ENCODE measurements at regions not wholly inside any gene's neighbourhood (a gene's known extent, or its start where the extent isn't known, plus 50 kb on each side); places are given as distances from the start of the nearest gene placed in this dataset.

GRCh38 chr7:36044101-36044892, 108.8 kb upstream of the EEPD1 start:
- H3K27ac ChIP-seq (ENCODE audit: low read length): no peak overlapping the region
- H3K27me3 ChIP-seq (ENCODE audit: low read depth, low read length): no peaks in the 10 kb centered on the region
- no peaks in the 10 kb centered on the region for H3K9me3 ChIP-seq (ENCODE audit: control insufficient read depth in 1 of 2, low read length in 2 of 2)
- no peaks in the 10 kb centered on the region for H3K36me3 ChIP-seq (ENCODE audit: control insufficient read depth in 1 of 2, insufficient read depth in 2 of 2, low read length in 2 of 2)
- H3K4me3 ChIP-seq (ENCODE audit: low read depth in 1 of 2, low read length in 2 of 2): no peak overlapping the region
- peaks cover 4 to 12% of the 10 kb centered on the region in 2 donors for H3K4me1 ChIP-seq (ENCODE audit: control insufficient read depth in 1 of 2, insufficient read depth in 2 of 2, low read length in 2 of 2)

DNA sequence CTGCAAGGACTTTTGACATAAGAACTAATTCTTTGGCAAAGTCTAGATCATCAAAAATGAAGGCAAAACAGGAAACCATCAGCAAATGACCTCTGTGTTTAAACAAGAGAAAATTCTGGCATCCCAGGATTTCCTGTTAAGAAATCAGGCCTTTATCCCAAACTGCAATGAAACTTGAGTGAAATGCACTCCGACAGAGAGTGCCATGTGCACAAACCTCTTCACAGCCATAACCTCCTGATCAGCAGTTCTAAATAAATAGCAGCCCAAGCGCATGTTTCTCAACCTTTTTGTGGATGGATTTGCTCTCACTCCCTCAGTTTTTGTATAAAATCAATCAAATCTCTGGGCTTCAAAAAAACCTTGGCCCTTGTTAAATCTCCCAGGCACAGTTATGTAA, 107.7 kb upstream of the EEPD1 start:
- Histone ChIP-seq H3K9me3 (ENCODE audit: control insufficient read depth in 1 of 2, low read length in 2 of 2) (no peaks in the 10 kb centered on the region), H3K4me1 (ENCODE audit: control insufficient read depth in 1 of 2, insufficient read depth in 2 of 2, low read length in 2 of 2) (peaks cover 4 to 12% of the 10 kb centered on the region in 2 donors), H3K36me3 (ENCODE audit: control insufficient read depth in 1 of 2, insufficient read depth in 2 of 2, low read length in 2 of 2) (no peaks in the 10 kb centered on the region), H3K27ac (ENCODE audit: low read length) (peak overlapping the region; percentile 21), H3K27me3 (ENCODE audit: low read depth, low read length) (no peaks in the 10 kb centered on the region), H3K4me3 (ENCODE audit: low read depth in 1 of 2, low read length in 2 of 2) (no peak overlapping the region)

DNA sequence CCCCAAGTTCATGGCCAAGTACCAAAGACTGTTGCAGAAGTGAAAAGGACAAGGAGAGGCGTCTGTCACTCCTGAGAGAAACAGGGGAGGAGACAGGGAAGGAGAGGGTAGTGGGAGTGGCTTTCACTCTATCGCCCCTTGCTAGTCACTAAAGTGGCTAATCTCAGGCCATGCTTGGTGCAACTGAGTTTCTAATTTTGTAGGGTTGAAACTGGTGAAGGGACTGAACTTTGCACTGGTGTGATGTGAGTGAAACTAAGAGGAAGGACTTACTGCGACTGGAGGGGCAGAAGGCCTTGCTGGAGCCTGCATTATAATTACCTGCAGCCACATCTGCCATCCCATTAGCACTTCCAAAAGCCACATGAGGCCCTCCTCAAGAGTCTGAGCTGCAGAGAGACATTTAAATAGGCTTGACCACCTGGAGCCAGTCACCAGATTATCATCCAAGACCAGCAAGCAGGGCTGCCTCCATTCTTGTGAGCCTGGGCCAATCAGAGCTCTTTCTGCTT, 107.2 kb upstream of the EEPD1 start:
- Histone ChIP-seq H3K4me1 (ENCODE audit: control insufficient read depth in 1 of 2, insufficient read depth in 2 of 2, low read length in 2 of 2) (peaks cover 4 to 12% of the 10 kb centered on the region in 2 donors), H3K27ac (ENCODE audit: low read length) (no peak overlapping the region)

DNA sequence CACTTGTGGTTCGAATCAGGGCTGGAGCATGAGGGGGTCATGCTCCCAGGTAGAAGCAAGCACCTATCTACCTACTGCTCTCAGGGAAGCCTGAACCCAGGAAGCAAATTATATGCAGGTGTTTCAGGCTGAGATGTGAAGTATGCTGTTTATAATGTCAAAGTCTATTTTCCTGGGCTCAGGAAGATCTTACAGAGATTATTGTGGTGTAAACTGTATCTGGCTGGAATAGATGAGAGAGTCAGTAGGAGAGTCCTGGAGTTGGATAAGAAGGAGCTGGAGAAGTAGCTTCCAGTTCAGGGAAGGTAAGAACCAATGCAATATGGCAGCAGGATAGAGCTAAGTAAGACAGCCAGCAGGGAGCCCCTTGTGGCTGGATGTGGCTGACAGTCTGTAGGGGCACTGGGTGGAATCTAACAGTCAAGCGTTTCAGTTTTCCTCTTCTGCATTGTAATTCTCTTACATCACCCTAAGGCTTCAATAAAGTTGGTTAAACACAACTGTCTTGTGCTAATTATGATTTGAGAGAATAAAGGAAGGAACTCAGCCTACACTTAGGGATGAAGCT, 105.9 kb upstream of the EEPD1 start:
- no peaks in the 10 kb centered on the region for H3K27me3 ChIP-seq (ENCODE audit: low read depth, low read length)
- H3K4me3 ChIP-seq (ENCODE audit: low read depth in 1 of 2, low read length in 2 of 2): no peak overlapping the region
- no peaks in the 10 kb centered on the region for H3K9me3 ChIP-seq (ENCODE audit: control insufficient read depth in 1 of 2, low read length in 2 of 2)
- no peaks in the 10 kb centered on the region for H3K36me3 ChIP-seq (ENCODE audit: control insufficient read depth in 1 of 2, insufficient read depth in 2 of 2, low read length in 2 of 2)
- no peak overlapping the region for H3K27ac ChIP-seq (ENCODE audit: low read length)
- H3K4me1 ChIP-seq (ENCODE audit: control insufficient read depth in 1 of 2, insufficient read depth in 2 of 2, low read length in 2 of 2): peaks cover 4 to 12% of the 10 kb centered on the region in 2 donors

More for the DNA sequence above, 107.2 kb upstream of the EEPD1 start:
- Histone ChIP-seq H3K27me3 (ENCODE audit: low read depth, low read length) (no peaks in the 10 kb centered on the region), H3K9me3 (ENCODE audit: control insufficient read depth in 1 of 2, low read length in 2 of 2) (no peaks in the 10 kb centered on the region), H3K36me3 (ENCODE audit: control insufficient read depth in 1 of 2, insufficient read depth in 2 of 2, low read length in 2 of 2) (no peaks in the 10 kb centered on the region), H3K4me3 (ENCODE audit: low read depth in 1 of 2, low read length in 2 of 2) (no peak overlapping the region)

- Histone ChIP-seq H3K27ac (ENCODE audit: low read length) (no peak overlapping the region), H3K27me3 (ENCODE audit: low read depth, low read length) (no peaks in the 10 kb centered on the region), H3K9me3 (ENCODE audit: control insufficient read depth in 1 of 2, low read length in 2 of 2) (no peaks in the 10 kb centered on the region), H3K4me3 (ENCODE audit: low read depth in 1 of 2, low read length in 2 of 2) (no peak overlapping the region), H3K36me3 (ENCODE audit: control insufficient read depth in 1 of 2, insufficient read depth in 2 of 2, low read length in 2 of 2) (no peaks in the 10 kb centered on the region), H3K4me1 (ENCODE audit: control insufficient read depth in 1 of 2, insufficient read depth in 2 of 2, low read length in 2 of 2) (peaks cover 4 to 12% of the 10 kb centered on the region in 2 donors)
Observed at GRCh38 chr7:36048141-36048901, 104.7 kb upstream of the EEPD1 start.

DNA sequence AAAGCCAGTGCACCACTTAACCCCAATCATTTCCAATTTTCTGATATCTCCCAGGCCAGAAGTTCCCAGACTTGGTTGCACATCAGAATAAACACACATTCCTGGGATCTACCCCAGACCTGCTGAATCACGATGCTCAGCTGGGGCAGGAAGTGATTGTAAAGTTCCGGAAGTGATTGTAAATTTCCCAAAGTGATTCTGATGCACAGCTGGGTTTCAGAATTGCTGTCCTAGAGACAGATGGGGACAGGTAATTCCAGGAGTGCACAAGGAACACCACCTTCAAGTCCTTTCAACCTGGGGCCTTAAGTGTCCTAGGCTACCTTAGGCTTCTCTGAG, 104.2 kb upstream of the EEPD1 start:
- Histone ChIP-seq H3K27me3 (ENCODE audit: low read depth, low read length) (no peaks in the 10 kb centered on the region), H3K36me3 (ENCODE audit: control insufficient read depth in 1 of 2, insufficient read depth in 2 of 2, low read length in 2 of 2) (no peaks in the 10 kb centered on the region), H3K4me3 (ENCODE audit: low read depth in 1 of 2, low read length in 2 of 2) (no peak overlapping the region), H3K9me3 (ENCODE audit: control insufficient read depth in 1 of 2, low read length in 2 of 2) (no peaks in the 10 kb centered on the region), H3K4me1 (ENCODE audit: control insufficient read depth in 1 of 2, insufficient read depth in 2 of 2, low read length in 2 of 2) (peaks cover 4 to 12% of the 10 kb centered on the region in 2 donors), H3K27ac (ENCODE audit: low read length) (no peak overlapping the region)

DNA sequence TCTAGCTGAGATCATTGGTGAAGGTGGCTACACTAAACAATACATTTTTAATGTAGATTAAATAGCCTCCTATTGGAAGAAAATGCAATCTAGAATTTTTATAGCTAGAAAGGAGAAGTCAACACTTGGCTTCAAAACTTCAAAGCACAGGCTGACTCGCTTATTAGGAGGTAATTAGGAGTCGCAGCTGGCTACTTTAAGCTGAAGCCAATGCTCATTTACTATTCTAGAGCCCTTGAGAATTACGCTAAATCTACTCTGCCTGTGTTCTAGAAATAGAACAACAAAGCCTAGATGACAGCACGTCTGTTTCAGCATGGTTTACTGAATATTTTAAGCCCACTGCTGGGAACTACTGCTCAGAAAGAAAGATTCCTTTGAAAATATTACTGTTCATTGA, 101.6 kb upstream of the EEPD1 start:
- Histone ChIP-seq H3K9me3 (ENCODE audit: control insufficient read depth in 1 of 2, low read length in 2 of 2) (no peaks in the 10 kb centered on the region), H3K27ac (ENCODE audit: low read length) (no peak overlapping the region), H3K4me3 (ENCODE audit: low read depth in 1 of 2, low read length in 2 of 2) (no peak overlapping the region), H3K4me1 (ENCODE audit: control insufficient read depth in 1 of 2, insufficient read depth in 2 of 2, low read length in 2 of 2) (peaks cover 0 to 12% of the 10 kb centered on the region in 2 donors), H3K27me3 (ENCODE audit: low read depth, low read length) (no peaks in the 10 kb centered on the region), H3K36me3 (ENCODE audit: control insufficient read depth in 1 of 2, insufficient read depth in 2 of 2, low read length in 2 of 2) (no peaks in the 10 kb centered on the region)

DNA sequence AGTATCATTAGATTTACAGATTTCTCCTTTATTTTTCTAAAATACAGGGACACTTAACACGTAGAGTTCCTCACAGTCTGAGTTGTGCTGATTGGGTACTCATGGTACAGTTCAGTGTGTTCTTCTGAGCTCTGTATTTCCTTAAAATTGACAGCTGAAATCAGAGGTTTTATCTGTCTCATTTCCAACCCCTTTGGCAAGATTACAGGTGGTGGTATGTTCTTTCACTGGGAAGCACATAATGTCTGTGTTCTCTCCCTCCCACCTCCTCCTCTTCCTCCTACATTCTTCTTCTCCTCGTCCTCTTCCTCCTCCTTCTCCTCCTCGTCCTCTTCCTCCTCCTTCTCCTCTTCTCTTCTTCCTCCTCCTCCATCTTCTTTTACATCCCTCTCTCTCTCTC, 99.5 kb upstream of the EEPD1 start:
- Histone ChIP-seq H3K4me1 (ENCODE audit: control insufficient read depth in 1 of 2, insufficient read depth in 2 of 2, low read length in 2 of 2) (peaks cover 0 to 4% of the 10 kb centered on the region in 2 donors), H3K4me3 (ENCODE audit: low read depth in 1 of 2, low read length in 2 of 2) (no peak overlapping the region), H3K36me3 (ENCODE audit: control insufficient read depth in 1 of 2, insufficient read depth in 2 of 2, low read length in 2 of 2) (no peaks in the 10 kb centered on the region), H3K27ac (ENCODE audit: low read length) (no peak overlapping the region), H3K27me3 (ENCODE audit: low read depth, low read length) (no peaks in the 10 kb centered on the region), H3K9me3 (ENCODE audit: control insufficient read depth in 1 of 2, low read length in 2 of 2) (no peaks in the 10 kb centered on the region)

DNA sequence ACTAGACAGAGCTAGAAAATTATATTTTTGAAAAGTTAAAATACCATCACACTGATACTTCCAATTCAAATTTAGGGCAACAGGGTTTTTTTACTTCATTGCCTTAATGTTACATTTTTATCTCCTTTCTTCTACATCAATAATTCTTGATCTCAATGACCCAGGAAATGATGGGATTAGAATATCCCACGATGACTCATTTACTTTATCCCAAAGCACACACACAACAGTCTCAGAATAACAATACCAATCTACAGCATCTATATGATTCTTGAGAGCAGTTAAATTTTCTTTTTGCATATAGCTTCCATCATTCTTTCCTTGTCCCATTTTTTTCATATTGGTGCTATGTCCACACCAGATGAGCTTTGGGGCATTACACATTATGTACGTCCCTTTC, 98.4 kb upstream of the EEPD1 start:
- H3K36me3 ChIP-seq (ENCODE audit: control insufficient read depth in 1 of 2, insufficient read depth in 2 of 2, low read length in 2 of 2): no peaks in the 10 kb centered on the region
- no peaks in the 10 kb centered on the region for H3K9me3 ChIP-seq (ENCODE audit: control insufficient read depth in 1 of 2, low read length in 2 of 2)
- no peaks in the 10 kb centered on the region for H3K27me3 ChIP-seq (ENCODE audit: low read depth, low read length)
- H3K4me1 ChIP-seq (ENCODE audit: control insufficient read depth in 1 of 2, insufficient read depth in 2 of 2, low read length in 2 of 2): no peaks in the 10 kb centered on the region
- H3K4me3 ChIP-seq (ENCODE audit: low read depth in 1 of 2, low read length in 2 of 2): no peak overlapping the region
- no peak overlapping the region for H3K27ac ChIP-seq (ENCODE audit: low read length)

GRCh38 chr7:36055207-36055606, 97.8 kb upstream of the EEPD1 start:
- no peaks in the 10 kb centered on the region for H3K9me3 ChIP-seq (ENCODE audit: control insufficient read depth in 1 of 2, low read length in 2 of 2)
- H3K27me3 ChIP-seq (ENCODE audit: low read depth, low read length): no peaks in the 10 kb centered on the region
- H3K4me3 ChIP-seq (ENCODE audit: low read depth in 1 of 2, low read length in 2 of 2): no peak overlapping the region
- H3K27ac ChIP-seq (ENCODE audit: low read length): no peak overlapping the region
- no peaks in the 10 kb centered on the region for H3K4me1 ChIP-seq (ENCODE audit: control insufficient read depth in 1 of 2, insufficient read depth in 2 of 2, low read length in 2 of 2)
- no peaks in the 10 kb centered on the region for H3K36me3 ChIP-seq (ENCODE audit: control insufficient read depth in 1 of 2, insufficient read depth in 2 of 2, low read length in 2 of 2)

DNA sequence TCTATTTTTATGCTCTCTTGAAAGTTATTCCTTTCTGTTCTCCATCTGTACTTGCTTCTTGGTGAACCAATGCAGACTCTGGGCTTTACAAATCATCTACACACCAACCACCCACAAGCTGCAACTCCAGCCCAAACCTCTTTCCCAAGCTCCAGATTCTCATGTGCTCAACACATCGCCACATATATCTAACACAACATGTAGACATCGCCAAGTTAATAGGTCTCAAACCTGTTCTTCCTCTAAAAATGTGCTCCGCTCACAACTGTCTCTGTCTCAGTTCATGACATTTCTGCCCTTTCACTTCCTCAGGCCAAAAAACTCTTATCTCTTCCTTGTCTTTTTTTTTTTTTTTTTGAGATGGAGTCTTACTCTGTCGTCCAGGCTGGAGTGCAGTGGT, 95.7 kb upstream of the EEPD1 start:
- H3K4me3 ChIP-seq (ENCODE audit: low read depth in 1 of 2, low read length in 2 of 2): no peak overlapping the region
- no peaks in the 10 kb centered on the region for H3K4me1 ChIP-seq (ENCODE audit: control insufficient read depth in 1 of 2, insufficient read depth in 2 of 2, low read length in 2 of 2)
- no peaks in the 10 kb centered on the region for H3K27me3 ChIP-seq (ENCODE audit: low read depth, low read length)
- no peaks in the 10 kb centered on the region for H3K36me3 ChIP-seq (ENCODE audit: control insufficient read depth in 1 of 2, insufficient read depth in 2 of 2, low read length in 2 of 2)
- H3K9me3 ChIP-seq (ENCODE audit: control insufficient read depth in 1 of 2, low read length in 2 of 2): no peaks in the 10 kb centered on the region
- no peak overlapping the region for H3K27ac ChIP-seq (ENCODE audit: low read length)

Measured in muscle layer of duodenum (tissue), 2 donors.